ENCODE measurements at regions not wholly inside any gene's neighbourhood (a gene's known extent, or its start where the extent isn't known, plus 50 kb on each side); places are given as distances from the start of the nearest gene placed in this dataset.

DNA sequence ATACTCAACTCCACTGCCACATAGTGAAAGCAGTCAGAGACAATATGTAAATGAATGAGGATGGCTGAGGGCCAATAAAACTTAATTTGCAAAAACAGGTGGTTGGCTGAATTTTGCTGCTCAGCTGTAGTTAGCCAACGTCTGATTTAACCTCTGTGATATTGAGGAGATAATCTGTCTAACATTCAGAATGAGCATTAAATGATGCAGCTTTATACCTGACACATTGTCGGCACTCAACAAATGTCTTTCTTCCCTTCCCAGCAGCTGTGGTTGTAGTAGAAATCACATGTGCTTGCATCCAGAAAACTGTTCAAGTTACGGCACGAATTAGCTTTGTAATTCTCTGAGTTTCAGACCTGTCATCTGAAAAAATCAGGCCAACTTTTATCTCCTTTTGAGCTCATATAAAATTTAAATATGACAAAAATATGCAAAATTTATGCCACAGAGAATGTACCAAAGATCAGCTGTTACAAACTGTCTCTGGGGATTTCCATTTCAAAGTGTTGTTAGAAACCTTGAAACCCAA lies 1239.7 kb downstream of the GATA3 start:
- Histone ChIP-seq H3K9me3 (no peaks in the 10 kb centered on the region), H3K27me3 (replicated peaks; ENCODE audit: insufficient read depth) (peaks cover 3% of the 10 kb centered on the region), H3K36me3 (no peaks in the 10 kb centered on the region), H3K4me3 (no peak overlapping the region), H3K4me1 (replicated peaks) (no peaks in the 10 kb centered on the region), H3K27ac (no peak overlapping the region)
- intact Hi-C loops (cut with DNase I), result no loop called here
- DNase-seq (ENCODE audit: low spot score), result no peak
- no peak for TF ChIP-seq POLR2A (IDR thresholded peaks at IDR 0.05)
- TF ChIP-seq POLR2AphosphoS5 (IDR thresholded peaks at IDR 0.05), result no peak
- no peak for TF ChIP-seq CTCF (IDR thresholded peaks at IDR 0.05)
- WGBS, result 29% methylated on average over 4 of the region's 4 CpGs

DNA sequence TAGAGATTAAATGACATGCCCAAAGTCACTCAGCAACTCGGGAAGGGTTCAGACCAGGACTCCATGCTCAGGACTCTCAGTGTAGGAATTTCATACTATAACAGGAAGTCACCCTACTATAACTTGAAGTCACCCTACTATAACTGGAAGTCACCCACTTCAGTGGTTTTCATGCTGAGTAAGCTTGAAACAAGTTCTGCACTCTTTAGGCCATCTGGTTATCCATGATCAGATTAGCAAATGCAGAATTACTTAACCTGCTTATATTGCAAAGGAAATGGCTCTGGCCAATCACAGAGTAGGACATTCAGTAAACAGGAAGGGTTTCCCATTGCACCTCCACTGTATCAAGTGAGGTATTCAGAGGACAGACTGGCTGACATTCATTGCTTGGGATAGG lies 1240.4 kb downstream of the GATA3 start:
- Histone ChIP-seq H3K4me1 (replicated peaks) (no peaks in the 10 kb centered on the region), H3K27ac (no peak overlapping the region), H3K9me3 (no peaks in the 10 kb centered on the region), H3K36me3 (no peaks in the 10 kb centered on the region), H3K27me3 (replicated peaks; ENCODE audit: insufficient read depth) (peaks cover 3% of the 10 kb centered on the region), H3K4me3 (no peak overlapping the region)
- intact Hi-C loops (cut with DNase I), result no loop called here
- WGBS, result 79% methylated on average over 1 of the region's 1 CpG
- DNase-seq (ENCODE audit: low spot score), result no peak
- no peak for TF ChIP-seq POLR2A (IDR thresholded peaks at IDR 0.05)
- no peak for TF ChIP-seq CTCF (IDR thresholded peaks at IDR 0.05)
- TF ChIP-seq POLR2AphosphoS5 (IDR thresholded peaks at IDR 0.05), result no peak

GRCh38 chr10:9296190-9296589 lies 1241.7 kb downstream of the GATA3 start:
- Histone ChIP-seq H3K27ac (no peak overlapping the region), H3K36me3 (no peaks in the 10 kb centered on the region), H3K4me1 (replicated peaks) (no peaks in the 10 kb centered on the region), H3K4me3 (no peak overlapping the region), H3K27me3 (replicated peaks; ENCODE audit: insufficient read depth) (peaks cover 3% of the 10 kb centered on the region), H3K9me3 (no peaks in the 10 kb centered on the region)
- intact Hi-C loops (cut with DNase I), result no loop called here
- TF ChIP-seq POLR2A (IDR thresholded peaks at IDR 0.05) (no peak), POLR2AphosphoS5 (IDR thresholded peaks at IDR 0.05) (no peak)
- 91% methylated on average over 4 of the region's 4 CpGs for WGBS
- no peak for DNase-seq (ENCODE audit: low spot score)

GRCh38 chr10:9297580-9297979 lies 1243.1 kb downstream of the GATA3 start:
- Histone ChIP-seq H3K4me3 (no peak overlapping the region), H3K36me3 (no peaks in the 10 kb centered on the region), H3K27me3 (replicated peaks; ENCODE audit: insufficient read depth) (peaks cover 3% of the 10 kb centered on the region), H3K27ac (no peak overlapping the region), H3K4me1 (replicated peaks) (no peaks in the 10 kb centered on the region), H3K9me3 (no peaks in the 10 kb centered on the region)
- TF ChIP-seq POLR2AphosphoS5 (IDR thresholded peaks at IDR 0.05) (no peak), POLR2A (IDR thresholded peaks at IDR 0.05) (no peak), CTCF (IDR thresholded peaks at IDR 0.05) (no peak)
- DNase-seq (ENCODE audit: low spot score), result no peak
- 76% methylated on average over 3 of the region's 3 CpGs for WGBS
- intact Hi-C loops (cut with DNase I), result no loop called here

DNA sequence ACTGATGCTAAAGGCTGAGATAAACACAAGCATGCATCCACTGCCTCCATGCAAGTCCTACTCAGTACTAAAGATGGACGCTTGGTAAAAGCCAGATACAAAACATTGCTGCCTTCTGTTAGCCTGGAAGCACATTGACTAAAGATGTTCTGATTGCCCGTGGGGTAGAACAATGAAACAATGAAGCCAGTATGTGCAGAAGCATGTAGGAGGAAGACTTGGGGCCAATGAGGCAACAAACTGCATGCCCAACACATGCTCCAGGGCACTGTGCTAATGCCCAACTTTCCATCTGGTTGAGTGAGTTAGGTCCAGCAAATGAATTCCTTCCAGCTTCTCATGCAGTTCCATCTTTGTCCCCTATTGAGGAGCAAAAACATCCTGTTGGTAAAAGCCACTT lies 1245.5 kb downstream of the GATA3 start:
- DNase-seq (ENCODE audit: low spot score), result no peak
- Histone ChIP-seq H3K27ac (no peak overlapping the region), H3K4me1 (replicated peaks) (no peaks in the 10 kb centered on the region), H3K9me3 (no peaks in the 10 kb centered on the region), H3K36me3 (no peaks in the 10 kb centered on the region), H3K27me3 (replicated peaks; ENCODE audit: insufficient read depth) (peaks cover 3% of the 10 kb centered on the region), H3K4me3 (no peak overlapping the region)
- TF ChIP-seq CTCF (IDR thresholded peaks at IDR 0.05) (no peak), POLR2A (IDR thresholded peaks at IDR 0.05) (no peak), POLR2AphosphoS5 (IDR thresholded peaks at IDR 0.05) (no peak)
- intact Hi-C loops (cut with DNase I), result loop anchor here (10.0 kb wide), 2 partner anchors 1425 to 1775 kb away; no protein-coding TSS in a partner anchor
- WGBS, result 72% methylated on average over 2 of the region's 2 CpGs
